Activated CD8-positive, alpha-beta T cell treated with anti-CD3 and anti-CD28 coated beads for 36 hours (primary cell): ENCODE measurements at regions not wholly inside any gene's neighbourhood (a gene's known extent, or its start where the extent isn't known, plus 50 kb on each side); places are given as distances from the start of the nearest gene placed in this dataset.

ENCODE experiments used
- ATAC-seq: fragments of 200-7000 bp; cut with Tn5 transposase; one replicate; pipeline ENCODE4 v1.10.0; 2021; ENCODE audit warnings: mild to moderate bottlenecking, moderate library complexity
- CTCF ChIA-PET: fragments of 350-600 bp; sonication (Branson Sonifier 250); formaldehyde crosslinking; loops from one replicate; lab custom pipeline; 2021; ENCODE audit warnings: antibody characterized with exemption; lab: Charles Lee
- POLR2A ChIA-PET: fragments of 350-600 bp; sonication (Branson Sonifier 250); formaldehyde crosslinking; loops from one replicate; lab custom pipeline; 2021; ENCODE audit warnings: antibody characterized with exemption; lab: Charles Lee
- DNase-seq: peaks from one replicate; pipeline ENCODE4 v3.0.0-alpha.2; 2020
- H3K27ac Mint-ChIP-seq: one replicate; pipeline ENCODE4 v1.8.0; 2021; ENCODE audit warnings: mild to moderate bottlenecking, mixed read lengths
- H3K27me3 Mint-ChIP-seq: one replicate; pipeline ENCODE4 v1.8.0; 2021; ENCODE audit warnings: mixed read lengths
- H3K36me3 Mint-ChIP-seq: one replicate; pipeline ENCODE4 v1.8.0; 2021; ENCODE audit warnings: low read depth, mixed read lengths
- H3K4me1 Mint-ChIP-seq: one replicate; pipeline ENCODE4 v1.8.0; 2021; ENCODE audit warnings: low read depth, mixed read lengths
- H3K4me3 Mint-ChIP-seq: one replicate; pipeline ENCODE4 v1.8.0; 2021; ENCODE audit warnings: mild to moderate bottlenecking, moderate library complexity, mixed read lengths
- H3K9me3 Mint-ChIP-seq: one replicate; pipeline ENCODE4 v1.8.0; 2021; ENCODE audit warnings: mixed read lengths
- CTCF ChIP-seq: fragments of 200-600 bp; IDR thresholded peaks from one replicate; pipeline ENCODE4 v1.8.0; 2022; ENCODE audit warnings: antibody characterized with exemption, mild to moderate bottlenecking
- intact Hi-C: fragments of 100-400 bp; cut with micrococcal nuclease; formaldehyde crosslinking; loops from one replicate; pipeline ENCODE4 v1.10.0; 2022

GRCh38 chr9:16131264-16131663 is 578.4 kb downstream of the CCDC171 start:
- ChIA-PET POLR2A (no interaction called here), CTCF (no interaction called here)
- no peak for TF ChIP-seq CTCF
- Mint-ChIP-seq H3K4me3 (no peak overlapping the region), H3K27me3 (peaks cover 2% of the 10 kb centered on the region), H3K36me3 (no peaks in the 10 kb centered on the region), H3K4me1 (peaks cover 22% of the 10 kb centered on the region), H3K9me3 (no peaks in the 10 kb centered on the region), H3K27ac (no peak overlapping the region)
- intact Hi-C loops, result loop anchor here (5.0 kb wide), 1 partner anchor 259 kb away; no protein-coding TSS in a partner anchor
- ATAC-seq (no peak), DNase-seq (no peak)

GRCh38 chr9:16132513-16132912 is 579.7 kb downstream of the CCDC171 start:
- no peaks in the 10 kb centered on the region for H3K9me3 Mint-ChIP-seq
- H3K27me3 Mint-ChIP-seq, result peaks cover 2% of the 10 kb centered on the region
- ChIA-PET CTCF (interaction anchor here (1.2 to 2.4 kb wide), 4 partner anchors 8 to 295 kb away, joined by 4 to 14 read pairs (median 7); no protein-coding TSS in a partner anchor), POLR2A (no interaction called here)
- H3K27ac Mint-ChIP-seq, result no peak overlapping the region
- no peak for DNase-seq
- no peak for ATAC-seq
- intact Hi-C loops, result loop anchor here (5.0 kb wide), 1 partner anchor 260 kb away; no protein-coding TSS in a partner anchor
- no peak overlapping the region for H3K4me3 Mint-ChIP-seq
- no peaks in the 10 kb centered on the region for H3K36me3 Mint-ChIP-seq
- peaks cover 15% of the 10 kb centered on the region for H3K4me1 Mint-ChIP-seq
- TF ChIP-seq CTCF, result no peak

- no peaks in the 10 kb centered on the region for H3K36me3 Mint-ChIP-seq
- no peaks in the 10 kb centered on the region for H3K9me3 Mint-ChIP-seq
- TF ChIP-seq CTCF, result no peak
- peaks cover 2% of the 10 kb centered on the region for H3K27me3 Mint-ChIP-seq
- H3K27ac Mint-ChIP-seq, result no peak overlapping the region
- intact Hi-C loops, result loop anchor here (5.0 kb wide), 1 partner anchor 261 kb away; no protein-coding TSS in a partner anchor
- CTCF ChIA-PET, result interaction anchor here (1.0 to 2.4 kb wide), 7 partner anchors 9 to 295 kb away, joined by 4 to 14 read pairs (median 5); no protein-coding TSS in a partner anchor
- peaks cover 15% of the 10 kb centered on the region for H3K4me1 Mint-ChIP-seq
- DNase-seq (no peak), ATAC-seq (no peak)
- no peak overlapping the region for H3K4me3 Mint-ChIP-seq
- POLR2A ChIA-PET, result no interaction called here
These were observed 580.2 kb downstream of the CCDC171 start for GRCh38 chr9:16133032-16133431.

- Mint-ChIP-seq H3K4me1 (peaks cover 17% of the 10 kb centered on the region), H3K27me3 (peaks cover 2% of the 10 kb centered on the region), H3K36me3 (no peaks in the 10 kb centered on the region), H3K4me3 (no peak overlapping the region), H3K9me3 (no peaks in the 10 kb centered on the region), H3K27ac (peak overlapping the region; percentile 36)
- peak; percentile 69 for TF ChIP-seq CTCF
- ATAC-seq (peak; percentile 74), DNase-seq (peak; percentile 42)
- intact Hi-C loops, result loop anchor here (5.0 kb wide), 1 partner anchor 261 kb away; no protein-coding TSS in a partner anchor
- CTCF ChIA-PET, result interaction anchor here (1.0 to 2.4 kb wide), 9 partner anchors 10 to 296 kb away, joined by 3 to 14 read pairs (median 4); no protein-coding TSS in a partner anchor
- POLR2A ChIA-PET, result no interaction called here
These were observed 580.8 kb downstream of the CCDC171 start for GRCh38 chr9:16133556-16134227.

- Mint-ChIP-seq H3K27ac (no peak overlapping the region), H3K27me3 (peaks cover 2% of the 10 kb centered on the region), H3K4me1 (peaks cover 17% of the 10 kb centered on the region), H3K9me3 (no peaks in the 10 kb centered on the region), H3K4me3 (no peak overlapping the region), H3K36me3 (no peaks in the 10 kb centered on the region)
- POLR2A ChIA-PET, result no interaction called here
- DNase-seq (no peak), ATAC-seq (no peak)
- intact Hi-C loops, result loop anchor here (5.0 kb wide), 1 partner anchor 262 kb away; no protein-coding TSS in a partner anchor
- no peak for TF ChIP-seq CTCF
- CTCF ChIA-PET, result interaction anchor here (1.1 to 2.4 kb wide), 6 partner anchors 10 to 297 kb away, joined by 3 to 14 read pairs (median 6); no protein-coding TSS in a partner anchor
These were observed 581.5 kb downstream of the CCDC171 start for GRCh38 chr9:16134351-16134750.
